WTC11 (cell line): ENCODE measurements at regions not wholly inside any gene's neighbourhood (a gene's known extent, or its start where the extent isn't known, plus 50 kb on each side); places are given as distances from the start of the nearest gene placed in this dataset.

Experiments used
- ATAC-seq: fragments of 200-7000 bp; cut with Tn5 transposase; 2 replicates; pipeline ENCODE4 v1.10.0; 2021; ENCODE audit warnings: mild to moderate bottlenecking, moderate library complexity
- CTCF ChIA-PET: fragments of 300-600 bp; sonication (Branson Sonifier 250); formaldehyde crosslinking; loops from one replicate; lab custom pipeline; 2021; ENCODE audit warnings: antibody characterized with exemption; lab: Charles Lee
- POLR2A ChIA-PET: fragments of 350-600 bp; sonication (Branson Sonifier 250); formaldehyde crosslinking; loops from one replicate; lab custom pipeline; 2021; ENCODE audit warnings: antibody characterized with exemption; lab: Charles Lee
- DNase-seq: peaks from one replicate; pipeline ENCODE4 v3.0.0; 2021; ENCODE audit warnings: low spot score
- H3K27ac Mint-ChIP-seq: 2 replicates; pipeline ENCODE4 v1.8.0; 2021; ENCODE audit warnings: mixed read lengths
- H3K27me3 Mint-ChIP-seq: 2 replicates; pipeline ENCODE4 v1.8.0; 2021; ENCODE audit warnings: low read depth, mild to moderate bottlenecking, moderate library complexity, mixed read lengths
- H3K36me3 Mint-ChIP-seq: 2 replicates; pipeline ENCODE4 v1.8.0; 2021; ENCODE audit warnings: mixed read lengths
- H3K4me1 Mint-ChIP-seq: 2 replicates; pipeline ENCODE4 v1.8.0; 2022; ENCODE audit warnings: mixed read lengths
- H3K4me3 Mint-ChIP-seq: 2 replicates; pipeline ENCODE4 v1.8.0; 2021; ENCODE audit warnings: mild to moderate bottlenecking, moderate library complexity, mixed read lengths
- H3K9me3 Mint-ChIP-seq: 2 replicates; pipeline ENCODE4 v1.8.0; 2021; ENCODE audit warnings: mixed read lengths
- CREM ChIP-seq: sonication (generic); formaldehyde crosslinking; IDR thresholded peaks from 2 replicates; pipeline ENCODE4 v1.8.1; 2022; ENCODE audit warnings: mild to moderate bottlenecking, missing genetic modification reagents, moderate library complexity
- ELF4 ChIP-seq: sonication (generic); formaldehyde crosslinking; IDR thresholded peaks from 2 replicates; pipeline ENCODE4 v1.8.1; 2022; ENCODE audit warnings: low read depth, mild to moderate bottlenecking, moderate library complexity, missing genetic modification reagents
- ESRRA ChIP-seq: sonication (generic); formaldehyde crosslinking; IDR thresholded peaks from 2 replicates; pipeline ENCODE4 v1.8.1; 2022; ENCODE audit warnings: mild to moderate bottlenecking, missing genetic modification reagents, borderline replicate concordance
- GTF2I ChIP-seq: fragments of 250-450 bp; sonication (Bioruptor Pico); conservative IDR thresholded peaks from 2 replicates; pipeline ENCODE4 v1.4.0; 2021; ENCODE audit warnings: mild to moderate bottlenecking
- JUN ChIP-seq: sonication (generic); formaldehyde crosslinking; IDR thresholded peaks from 2 replicates; pipeline ENCODE4 v1.8.0; 2023; ENCODE audit warnings: mild to moderate bottlenecking, missing genetic modification reagents
- NFATC4 ChIP-seq: fragments of 250-450 bp; sonication (Bioruptor Pico); IDR thresholded peaks from 2 replicates; pipeline ENCODE4 v1.9.0; 2021; ENCODE audit warnings: mild to moderate bottlenecking
- NFYB ChIP-seq: sonication (generic); formaldehyde crosslinking; conservative IDR thresholded peaks from 2 replicates; pipeline ENCODE4 v1.8.0; 2022; ENCODE audit warnings: low read depth, missing genetic modification reagents
- SOX15 ChIP-seq: fragments of 250-450 bp; sonication (Bioruptor Pico); IDR thresholded peaks from 2 replicates; pipeline ENCODE4 v1.9.0; 2021; ENCODE audit warnings: mild to moderate bottlenecking
- TP53 ChIP-seq: sonication (generic); formaldehyde crosslinking; IDR thresholded peaks from 2 replicates; pipeline ENCODE4 v1.8.1; 2023; ENCODE audit warnings: mild to moderate bottlenecking, missing genetic modification reagents
- ZNF121 ChIP-seq: sonication (generic); formaldehyde crosslinking; IDR thresholded peaks from 2 replicates; pipeline ENCODE4 v1.8.0; 2023; ENCODE audit warnings: missing genetic modification reagents
- ZNF138 ChIP-seq: sonication (generic); formaldehyde crosslinking; conservative IDR thresholded peaks from 2 replicates; pipeline ENCODE4 v1.8.1; 2022; ENCODE audit warnings: mild to moderate bottlenecking, moderate library complexity, missing genetic modification reagents
- ZNF232 ChIP-seq: sonication (generic); formaldehyde crosslinking; IDR thresholded peaks from 2 replicates; pipeline ENCODE4 v1.8.0; 2022; ENCODE audit warnings: mild to moderate bottlenecking, missing genetic modification reagents
- ZNF396 ChIP-seq: fragments of 250-450 bp; sonication (Bioruptor Pico); IDR thresholded peaks from 2 replicates; pipeline ENCODE4 v1.8.0; 2021; ENCODE audit warnings: mild to moderate bottlenecking, moderate library complexity, borderline replicate concordance
- ZNF423 ChIP-seq: fragments of 250-450 bp; sonication (Bioruptor Pico); IDR thresholded peaks from 2 replicates; pipeline ENCODE4 v2.1.2; 2022; ENCODE audit warnings: mild to moderate bottlenecking, moderate library complexity
- ZNF671 ChIP-seq: fragments of 250-450 bp; sonication (Bioruptor Pico); IDR thresholded peaks from 2 replicates; pipeline ENCODE4 v1.8.0; 2021; ENCODE audit warnings: mild to moderate bottlenecking
- TF ChIP-seq, protein P1 (sequence below): sonication (generic); formaldehyde crosslinking; IDR thresholded peaks from 2 replicates; pipeline ENCODE4 v1.8.1; 2023; ENCODE audit warnings: mild to moderate bottlenecking, missing genetic modification reagents
- TF ChIP-seq, protein P2 (sequence below): sonication (generic); formaldehyde crosslinking; IDR thresholded peaks from 2 replicates; pipeline ENCODE4 v1.8.1; 2022; ENCODE audit warnings: low read depth, mild to moderate bottlenecking, moderate library complexity, missing genetic modification reagents, borderline replicate concordance
- TF ChIP-seq, protein P3 (sequence below): fragments of 250-450 bp; sonication (Bioruptor Pico); IDR thresholded peaks from 2 replicates; pipeline ENCODE4 v1.9.0; 2021; ENCODE audit warnings: mild to moderate bottlenecking
- TF ChIP-seq, protein P4 (sequence below): sonication (generic); formaldehyde crosslinking; IDR thresholded peaks from 2 replicates; pipeline ENCODE4 v1.8.1; 2022; ENCODE audit warnings: mild to moderate bottlenecking, moderate library complexity, missing genetic modification reagents
- TF ChIP-seq, protein P5 (sequence below): sonication (generic); formaldehyde crosslinking; IDR thresholded peaks from 2 replicates; pipeline ENCODE4 v1.8.1; 2023; ENCODE audit warnings: mild to moderate bottlenecking, missing genetic modification reagents, borderline replicate concordance
- TF ChIP-seq, protein P6 (sequence below): sonication (generic); formaldehyde crosslinking; IDR thresholded peaks from 2 replicates; pipeline ENCODE4 v1.8.0; 2022; ENCODE audit warnings: mild to moderate bottlenecking, missing genetic modification reagents
- TF ChIP-seq, protein P7 (sequence below): sonication (generic); formaldehyde crosslinking; IDR thresholded peaks from 2 replicates; pipeline ENCODE4 v1.8.1; 2023; ENCODE audit warnings: mild to moderate bottlenecking, missing genetic modification reagents, moderate library complexity

DNA sequence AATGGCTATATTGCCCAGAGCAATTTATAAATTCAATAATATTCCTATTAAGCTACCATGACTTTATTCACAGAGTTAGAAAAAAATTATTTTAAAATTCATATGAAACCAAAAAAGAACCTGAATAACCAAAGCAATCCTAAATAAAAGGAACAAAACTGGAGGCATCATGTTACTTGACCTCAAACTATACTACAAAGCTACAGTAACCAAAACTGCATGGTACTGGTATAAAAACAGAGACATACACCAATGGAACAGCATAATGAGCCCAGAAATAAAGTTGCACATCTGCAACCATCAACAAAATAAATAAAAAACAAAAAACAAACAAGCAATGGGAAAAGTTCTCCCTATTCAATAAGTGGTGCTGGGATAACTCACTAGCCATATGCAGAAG, 203.2 kb downstream of the RGS9 start (continued):
- TF ChIP-seq, protein P1, sequence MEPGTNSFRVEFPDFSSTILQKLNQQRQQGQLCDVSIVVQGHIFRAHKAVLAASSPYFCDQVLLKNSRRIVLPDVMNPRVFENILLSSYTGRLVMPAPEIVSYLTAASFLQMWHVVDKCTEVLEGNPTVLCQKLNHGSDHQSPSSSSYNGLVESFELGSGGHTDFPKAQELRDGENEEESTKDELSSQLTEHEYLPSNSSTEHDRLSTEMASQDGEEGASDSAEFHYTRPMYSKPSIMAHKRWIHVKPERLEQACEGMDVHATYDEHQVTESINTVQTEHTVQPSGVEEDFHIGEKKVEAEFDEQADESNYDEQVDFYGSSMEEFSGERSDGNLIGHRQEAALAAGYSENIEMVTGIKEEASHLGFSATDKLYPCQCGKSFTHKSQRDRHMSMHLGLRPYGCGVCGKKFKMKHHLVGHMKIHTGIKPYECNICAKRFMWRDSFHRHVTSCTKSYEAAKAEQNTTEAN (CRISPR knock-in tag), result no peak
- TF ChIP-seq ZNF232 (no peak), ZNF138 (CRISPR knock-in tag) (no peak), ZNF121 (no peak), SOX15 (no peak)
- TF ChIP-seq, protein P2, sequence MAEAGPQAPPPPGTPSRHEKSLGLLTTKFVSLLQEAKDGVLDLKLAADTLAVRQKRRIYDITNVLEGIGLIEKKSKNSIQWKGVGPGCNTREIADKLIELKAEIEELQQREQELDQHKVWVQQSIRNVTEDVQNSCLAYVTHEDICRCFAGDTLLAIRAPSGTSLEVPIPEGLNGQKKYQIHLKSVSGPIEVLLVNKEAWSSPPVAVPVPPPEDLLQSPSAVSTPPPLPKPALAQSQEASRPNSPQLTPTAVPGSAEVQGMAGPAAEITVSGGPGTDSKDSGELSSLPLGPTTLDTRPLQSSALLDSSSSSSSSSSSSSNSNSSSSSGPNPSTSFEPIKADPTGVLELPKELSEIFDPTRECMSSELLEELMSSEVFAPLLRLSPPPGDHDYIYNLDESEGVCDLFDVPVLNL (CRISPR knock-in tag), result no peak
- TF ChIP-seq, protein P3, sequence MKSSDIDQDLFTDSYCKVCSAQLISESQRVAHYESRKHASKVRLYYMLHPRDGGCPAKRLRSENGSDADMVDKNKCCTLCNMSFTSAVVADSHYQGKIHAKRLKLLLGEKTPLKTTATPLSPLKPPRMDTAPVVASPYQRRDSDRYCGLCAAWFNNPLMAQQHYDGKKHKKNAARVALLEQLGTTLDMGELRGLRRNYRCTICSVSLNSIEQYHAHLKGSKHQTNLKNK (CRISPR knock-in tag), result no peak

DNA sequence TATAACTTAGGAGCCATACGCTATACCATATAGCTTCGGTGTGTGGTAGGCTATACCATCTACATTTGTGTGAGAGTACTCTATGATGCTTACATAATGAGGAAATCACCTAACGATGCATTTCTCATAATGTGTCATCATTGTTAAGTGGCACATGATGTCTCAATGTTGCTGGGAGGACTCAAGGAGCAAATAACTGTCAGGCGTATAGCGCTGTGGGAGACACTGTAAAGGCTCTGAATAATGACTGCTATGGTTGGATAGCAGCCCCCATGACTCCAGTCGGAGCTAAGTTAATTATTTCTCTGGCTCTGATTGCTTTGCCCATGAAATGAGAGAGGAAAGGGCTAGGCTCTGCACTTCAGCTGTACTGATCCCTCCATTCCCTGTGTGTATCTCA, 197.2 kb downstream of the RGS9 start:
- ATAC-seq, result no peak
- no peak for DNase-seq
- peaks cover 22% of the 10 kb centered on the region for H3K4me1 Mint-ChIP-seq
- TF ChIP-seq, protein P4, sequence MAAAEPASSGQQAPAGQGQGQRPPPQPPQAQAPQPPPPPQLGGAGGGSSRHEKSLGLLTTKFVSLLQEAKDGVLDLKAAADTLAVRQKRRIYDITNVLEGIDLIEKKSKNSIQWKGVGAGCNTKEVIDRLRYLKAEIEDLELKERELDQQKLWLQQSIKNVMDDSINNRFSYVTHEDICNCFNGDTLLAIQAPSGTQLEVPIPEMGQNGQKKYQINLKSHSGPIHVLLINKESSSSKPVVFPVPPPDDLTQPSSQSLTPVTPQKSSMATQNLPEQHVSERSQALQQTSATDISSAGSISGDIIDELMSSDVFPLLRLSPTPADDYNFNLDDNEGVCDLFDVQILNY (CRISPR knock-in tag), result no peak
- TF ChIP-seq TP53 (CRISPR knock-in tag) (no peak), JUN (CRISPR knock-in tag) (no peak), ZNF671 (CRISPR knock-in tag) (no peak), ZNF423 (CRISPR knock-in tag) (no peak), ESRRA (CRISPR knock-in tag) (no peak), ELF4 (CRISPR knock-in tag) (no peak), ZNF396 (no peak), CREM (CRISPR knock-in tag) (no peak), NFATC4 (CRISPR knock-in tag) (no peak), GTF2I (CRISPR knock-in tag) (no peak), NFYB (CRISPR knock-in tag) (no peak), ZNF138 (CRISPR knock-in tag) (no peak)
- TF ChIP-seq, protein P5, sequence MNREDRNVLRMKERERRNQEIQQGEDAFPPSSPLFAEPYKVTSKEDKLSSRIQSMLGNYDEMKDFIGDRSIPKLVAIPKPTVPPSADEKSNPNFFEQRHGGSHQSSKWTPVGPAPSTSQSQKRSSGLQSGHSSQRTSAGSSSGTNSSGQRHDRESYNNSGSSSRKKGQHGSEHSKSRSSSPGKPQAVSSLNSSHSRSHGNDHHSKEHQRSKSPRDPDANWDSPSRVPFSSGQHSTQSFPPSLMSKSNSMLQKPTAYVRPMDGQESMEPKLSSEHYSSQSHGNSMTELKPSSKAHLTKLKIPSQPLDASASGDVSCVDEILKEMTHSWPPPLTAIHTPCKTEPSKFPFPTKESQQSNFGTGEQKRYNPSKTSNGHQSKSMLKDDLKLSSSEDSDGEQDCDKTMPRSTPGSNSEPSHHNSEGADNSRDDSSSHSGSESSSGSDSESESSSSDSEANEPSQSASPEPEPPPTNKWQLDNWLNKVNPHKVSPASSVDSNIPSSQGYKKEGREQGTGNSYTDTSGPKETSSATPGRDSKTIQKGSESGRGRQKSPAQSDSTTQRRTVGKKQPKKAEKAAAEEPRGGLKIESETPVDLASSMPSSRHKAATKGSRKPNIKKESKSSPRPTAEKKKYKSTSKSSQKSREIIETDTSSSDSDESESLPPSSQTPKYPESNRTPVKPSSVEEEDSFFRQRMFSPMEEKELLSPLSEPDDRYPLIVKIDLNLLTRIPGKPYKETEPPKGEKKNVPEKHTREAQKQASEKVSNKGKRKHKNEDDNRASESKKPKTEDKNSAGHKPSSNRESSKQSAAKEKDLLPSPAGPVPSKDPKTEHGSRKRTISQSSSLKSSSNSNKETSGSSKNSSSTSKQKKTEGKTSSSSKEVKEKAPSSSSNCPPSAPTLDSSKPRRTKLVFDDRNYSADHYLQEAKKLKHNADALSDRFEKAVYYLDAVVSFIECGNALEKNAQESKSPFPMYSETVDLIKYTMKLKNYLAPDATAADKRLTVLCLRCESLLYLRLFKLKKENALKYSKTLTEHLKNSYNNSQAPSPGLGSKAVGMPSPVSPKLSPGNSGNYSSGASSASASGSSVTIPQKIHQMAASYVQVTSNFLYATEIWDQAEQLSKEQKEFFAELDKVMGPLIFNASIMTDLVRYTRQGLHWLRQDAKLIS, result no peak
- TF ChIP-seq, protein P6, sequence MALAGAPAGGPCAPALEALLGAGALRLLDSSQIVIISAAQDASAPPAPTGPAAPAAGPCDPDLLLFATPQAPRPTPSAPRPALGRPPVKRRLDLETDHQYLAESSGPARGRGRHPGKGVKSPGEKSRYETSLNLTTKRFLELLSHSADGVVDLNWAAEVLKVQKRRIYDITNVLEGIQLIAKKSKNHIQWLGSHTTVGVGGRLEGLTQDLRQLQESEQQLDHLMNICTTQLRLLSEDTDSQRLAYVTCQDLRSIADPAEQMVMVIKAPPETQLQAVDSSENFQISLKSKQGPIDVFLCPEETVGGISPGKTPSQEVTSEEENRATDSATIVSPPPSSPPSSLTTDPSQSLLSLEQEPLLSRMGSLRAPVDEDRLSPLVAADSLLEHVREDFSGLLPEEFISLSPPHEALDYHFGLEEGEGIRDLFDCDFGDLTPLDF (CRISPR knock-in tag), result no peak
- TF ChIP-seq, protein P7, sequence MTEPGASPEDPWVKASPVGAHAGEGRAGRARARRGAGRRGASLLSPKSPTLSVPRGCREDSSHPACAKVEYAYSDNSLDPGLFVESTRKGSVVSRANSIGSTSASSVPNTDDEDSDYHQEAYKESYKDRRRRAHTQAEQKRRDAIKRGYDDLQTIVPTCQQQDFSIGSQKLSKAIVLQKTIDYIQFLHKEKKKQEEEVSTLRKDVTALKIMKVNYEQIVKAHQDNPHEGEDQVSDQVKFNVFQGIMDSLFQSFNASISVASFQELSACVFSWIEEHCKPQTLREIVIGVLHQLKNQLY (CRISPR knock-in tag), result no peak
- TF ChIP-seq, all 79 proteins: peak for 0
- POLR2A ChIA-PET, result no interaction called here
- H3K27me3 Mint-ChIP-seq, result no peaks in the 10 kb centered on the region
- CTCF ChIA-PET, result interaction anchor here (1.4 kb wide), 1 partner anchor 40 kb away, joined by 4 read pairs; no protein-coding TSS in a partner anchor
- H3K36me3 Mint-ChIP-seq, result peaks cover 9% of the 10 kb centered on the region
- no peak overlapping the region for H3K4me3 Mint-ChIP-seq
- H3K9me3 Mint-ChIP-seq, result peaks cover 26% of the 10 kb centered on the region
- H3K27ac Mint-ChIP-seq, result no peak overlapping the region
